HUDEP-2 (cell line): ENCODE measurements at regions not wholly inside any gene's neighbourhood (a gene's known extent, or its start where the extent isn't known, plus 50 kb on each side); places are given as distances from the start of the nearest gene placed in this dataset.
"Not testable (repeated sequence)": the region's sequence is repeated elsewhere in the genome, so short reads cannot be mapped to it uniquely, and the experiment has no call there.

Experiments
- DNase-seq, 76 experiments: peaks; one replicate each; lab custom pipeline; 2025; ENCODE audit not compliant: unreplicated experiment in 76 of 76; lab: John Stamatoyannopoulos, UW

DNA sequence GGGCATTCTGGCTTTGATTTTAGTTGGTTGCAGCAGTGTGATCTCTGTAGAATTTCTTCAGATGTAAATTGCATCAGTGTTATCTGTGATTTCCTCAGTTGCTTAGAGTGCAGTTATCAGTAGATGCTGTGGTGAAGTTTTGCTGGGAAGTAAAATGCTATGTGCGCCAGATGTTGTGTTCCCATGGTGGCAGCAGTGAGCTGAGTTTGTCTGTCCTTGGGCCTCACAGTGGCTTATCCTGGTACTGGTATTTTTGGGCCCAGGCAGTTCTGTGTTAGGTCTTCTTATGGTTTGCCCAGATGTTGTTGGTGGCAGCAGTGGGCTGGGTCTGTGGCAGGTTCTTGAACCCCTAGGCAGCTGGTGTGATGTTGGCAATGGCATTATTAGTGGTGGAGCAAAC is 1242.1 kb downstream of the PLA2G4A start:
- peak in 3 of 76 experiments; percentile 1 to 22 (median 17) for DNase-seq

GRCh38 chr1:188089015-188089414 is 1260.3 kb downstream of the PLA2G4A start:
- DNase-seq = no peak

DNA sequence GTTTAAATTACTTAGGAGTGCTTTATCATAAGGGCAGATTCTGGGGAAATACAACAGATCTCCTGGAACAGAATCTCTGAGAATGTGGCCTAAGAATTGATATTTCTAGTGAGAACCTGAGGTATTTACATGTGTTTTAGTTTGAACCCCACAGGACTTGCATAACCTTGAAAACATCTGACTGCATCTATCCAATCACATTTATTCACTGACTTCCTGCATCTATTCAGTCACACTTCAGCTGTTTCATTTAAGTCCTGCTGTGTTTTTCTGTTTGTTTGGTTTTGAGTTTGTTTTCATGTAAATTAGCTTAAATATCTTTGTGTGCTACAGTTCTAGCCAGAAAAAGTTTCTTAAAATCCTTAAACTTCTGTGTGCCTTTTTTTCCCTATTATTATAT is 1260.7 kb downstream of the PLA2G4A start:
- DNase-seq = no peak

GRCh38 chr1:188096521-188096920 is 1267.8 kb downstream of the PLA2G4A start:
- DNase-seq = no peak

GRCh38 chr1:188117436-188117835 is 1288.7 kb downstream of the PLA2G4A start:
- DNase-seq = no peak

DNA sequence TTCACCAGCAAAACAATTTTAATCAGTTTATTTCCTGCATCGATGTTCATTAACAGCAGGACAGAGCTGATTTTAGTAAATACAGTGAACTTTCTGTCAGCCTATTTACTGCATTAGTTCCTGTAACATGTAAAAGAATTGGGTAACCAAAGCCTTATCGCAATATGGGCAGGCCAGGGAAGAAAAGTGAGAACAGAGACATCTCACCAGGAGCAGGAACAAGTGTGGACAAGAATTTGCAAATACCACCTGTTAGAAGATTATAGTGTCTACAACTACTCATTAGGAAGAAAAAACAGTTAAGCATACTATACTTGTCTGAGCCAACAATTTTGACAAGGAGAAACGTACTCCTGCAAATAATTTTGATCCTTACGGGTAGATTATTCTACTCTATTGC is 1293.9 kb downstream of the PLA2G4A start:
- no peak for DNase-seq

- no peak for DNase-seq
These were observed 1298.8 kb downstream of the PLA2G4A start for GRCh38 chr1:188127507-188127906.

GRCh38 chr1:188128761-188129160 is 1300.0 kb downstream of the PLA2G4A start:
- DNase-seq = peak in 8 of 76 experiments; percentile 36 to 74 (median 48)

DNA sequence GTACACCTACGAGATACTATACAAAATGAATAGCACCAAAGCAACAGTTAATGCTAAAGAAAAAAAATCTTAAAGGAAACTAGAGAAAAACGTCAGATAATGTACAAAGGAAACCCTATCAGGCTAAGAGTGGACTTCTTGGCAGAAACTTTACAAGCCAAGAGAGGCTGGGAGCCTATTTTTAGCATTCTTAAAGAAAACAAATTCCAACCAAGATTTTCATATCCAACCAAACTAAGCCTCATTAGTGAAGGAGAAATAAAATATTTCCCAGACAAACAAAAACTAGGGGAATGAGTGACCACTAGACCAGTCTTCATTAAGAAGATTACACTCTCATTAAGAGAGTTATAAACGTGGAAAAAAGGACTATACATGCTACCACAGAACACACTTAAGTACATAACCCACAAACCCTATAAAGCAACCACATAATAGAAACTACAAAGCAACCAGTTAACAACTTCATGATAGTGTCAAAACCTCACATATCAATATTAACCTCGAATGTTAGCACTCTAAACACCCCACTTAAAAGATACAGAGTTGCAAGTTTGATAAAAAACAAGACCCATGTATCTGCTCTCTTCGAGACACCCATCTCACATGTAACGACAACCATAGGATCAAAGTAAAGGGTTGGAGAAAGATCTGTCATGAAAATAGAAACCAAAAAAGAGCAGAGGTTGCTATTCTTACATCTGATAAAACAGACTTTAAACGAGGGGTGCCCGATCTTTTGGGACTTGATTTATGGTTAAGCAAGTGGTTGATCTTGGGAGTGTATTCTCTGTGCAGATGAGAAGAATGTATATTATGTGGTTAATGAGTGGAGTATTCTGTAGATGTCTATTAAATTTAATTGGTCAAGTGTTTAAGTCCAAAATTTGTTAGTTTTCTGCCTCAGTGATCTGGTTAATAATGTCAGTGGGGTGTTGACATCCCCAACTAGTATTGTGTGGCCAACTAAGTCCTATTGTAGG is 1301.4 kb downstream of the PLA2G4A start:
- DNase-seq = no peak

DNA sequence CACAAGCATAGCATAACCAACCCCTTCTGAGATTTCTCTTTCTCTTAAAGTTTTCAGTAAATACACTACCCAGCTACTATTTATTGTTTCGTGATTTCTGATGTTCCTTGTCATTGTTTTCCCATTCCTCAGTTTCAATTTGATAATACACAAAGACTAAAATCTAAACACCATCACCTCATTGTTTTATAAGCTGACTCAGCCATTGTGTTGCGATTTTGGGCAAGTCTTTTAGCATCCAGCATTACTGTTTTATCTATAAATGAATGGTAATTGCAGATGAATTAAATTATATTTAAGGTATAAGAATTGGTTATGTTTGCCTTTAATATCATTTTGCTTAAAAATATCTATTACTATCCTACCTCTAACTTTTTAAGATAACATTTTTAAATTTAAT is 1308.5 kb downstream of the PLA2G4A start:
- DNase-seq = no peak

GRCh38 chr1:188140958-188141357 is 1312.2 kb downstream of the PLA2G4A start:
- DNase-seq = no peak

- DNase-seq = no peak
These were observed 1325.4 kb downstream of the PLA2G4A start for GRCh38 chr1:188154196-188154595.

- DNase-seq = peak in 1 of 76 experiments; percentile 6
These were observed 1326.0 kb downstream of the PLA2G4A start for GRCh38 chr1:188154761-188155160.

DNA sequence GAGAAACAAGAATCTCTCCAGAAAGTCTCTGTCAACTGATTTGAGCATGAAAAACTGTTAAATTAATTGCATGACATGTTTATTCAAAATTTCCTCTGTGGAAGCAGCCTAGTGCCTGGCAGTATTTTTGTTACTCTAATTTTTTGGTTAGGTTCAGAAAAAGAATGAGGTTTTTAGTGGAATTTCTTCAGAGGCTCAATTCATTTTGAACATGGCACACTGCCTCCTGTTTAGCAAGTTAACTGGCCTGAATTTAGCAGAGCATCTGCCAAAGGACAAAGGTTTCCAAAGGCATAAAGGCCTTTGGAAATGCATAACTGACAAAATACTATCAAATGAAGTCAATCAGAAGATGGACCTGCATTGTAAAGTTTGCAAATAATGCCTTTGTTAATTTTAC is 1326.5 kb downstream of the PLA2G4A start:
- no peak for DNase-seq

- no peak for DNase-seq
These were observed 1335.7 kb downstream of the PLA2G4A start for GRCh38 chr1:188164459-188164858.

DNA sequence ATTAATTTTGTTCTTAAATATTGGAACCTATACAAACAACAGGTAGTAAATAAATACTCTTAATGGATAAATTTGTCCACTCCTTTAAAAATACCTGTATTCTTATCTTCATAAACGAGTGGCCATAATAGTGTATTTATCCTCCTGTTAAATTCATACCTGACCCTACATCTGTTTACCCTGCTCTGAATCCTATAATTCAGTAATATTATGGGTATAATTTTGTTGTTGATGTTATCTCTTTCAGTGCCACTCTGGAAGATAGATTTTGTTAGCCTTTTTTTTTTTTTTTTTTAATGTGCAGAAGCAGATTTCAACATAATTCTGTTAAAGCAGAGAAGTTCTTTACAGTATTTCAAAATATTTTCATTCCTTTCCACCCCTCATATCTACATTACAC is 1337.9 kb downstream of the PLA2G4A start:
- DNase-seq = no peak

DNA sequence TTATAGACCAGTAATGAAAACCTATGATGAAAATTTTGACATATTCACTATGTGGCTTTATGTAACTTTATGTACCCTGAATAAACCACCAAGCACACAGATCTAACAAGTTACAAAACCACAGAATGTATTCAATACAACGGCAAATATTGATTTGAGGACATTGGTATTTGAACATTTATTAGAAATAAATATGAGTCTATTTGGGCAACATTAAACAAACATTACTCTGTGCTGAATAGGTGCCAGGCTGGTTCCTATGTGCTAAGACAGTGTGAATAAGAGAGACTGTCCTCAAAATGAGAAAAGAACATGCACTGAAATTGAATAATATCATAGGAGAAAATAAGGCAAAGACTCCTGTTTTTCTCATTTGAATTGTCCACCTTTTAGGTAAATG is 1341.2 kb downstream of the PLA2G4A start:
- DNase-seq = no peak

GRCh38 chr1:188170411-188170810 is 1341.7 kb downstream of the PLA2G4A start:
- no peak for DNase-seq

- no peak for DNase-seq
These were observed 1342.2 kb downstream of the PLA2G4A start for GRCh38 chr1:188170935-188171334.

DNA sequence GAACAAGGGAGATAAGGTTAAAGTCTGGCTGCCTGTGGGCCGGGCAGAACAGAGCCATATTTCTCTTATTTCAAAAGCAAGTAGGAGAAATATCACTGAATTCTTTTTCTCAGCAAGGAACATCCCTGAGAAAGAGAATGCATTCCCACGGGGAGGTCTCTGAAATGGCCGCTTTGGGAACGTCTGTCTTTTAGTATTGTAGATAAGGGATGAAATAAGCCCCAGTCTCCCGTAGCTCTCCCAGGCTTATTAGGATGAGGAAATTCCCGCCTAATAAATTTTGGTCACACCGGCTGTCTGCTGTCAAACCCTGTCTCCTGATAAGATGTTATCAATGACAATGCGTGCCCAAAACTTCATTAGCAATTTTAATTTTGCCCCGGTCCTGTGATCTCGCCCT is 1353.3 kb downstream of the PLA2G4A start:
- DNase-seq = not testable (repeated sequence)

DNA sequence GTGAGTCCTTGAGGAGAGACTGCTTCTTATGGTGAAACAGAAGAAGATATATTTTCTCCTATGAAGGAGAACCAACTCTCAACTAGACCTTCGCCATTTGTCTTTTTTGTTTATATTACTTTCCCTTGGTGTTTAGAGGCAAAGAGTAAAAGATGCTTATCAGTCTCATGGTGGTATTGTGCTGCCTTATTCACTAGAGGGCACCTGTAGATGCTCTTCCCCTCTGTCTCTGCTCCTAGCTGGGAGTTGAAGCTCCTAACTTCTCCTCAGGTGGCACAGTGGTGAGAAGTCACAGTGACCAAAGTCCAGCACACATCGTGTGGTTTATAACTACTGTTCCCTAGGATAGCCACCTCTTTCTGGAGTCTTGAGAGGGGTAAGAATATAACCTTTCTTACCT is 1359.6 kb downstream of the PLA2G4A start:
- DNase-seq = no peak

GRCh38 chr1:188194916-188195315 is 1366.2 kb downstream of the PLA2G4A start:
- DNase-seq = no peak
